ENCODE measurements at regions not wholly inside any gene's neighbourhood (a gene's known extent, or its start where the extent isn't known, plus 50 kb on each side); places are given as distances from the start of the nearest gene placed in this dataset.
A peak's percentile ranks its signal among the peaks of the same experiment; 100 is the strongest.

GRCh38 chrX:100512471-100512870 lies 72.3 kb upstream of the TNMD start:
- no peaks in the 10 kb centered on the region for H3K4me1 ChIP-seq (ENCODE audit: control insufficient read depth in 2 of 2, insufficient read depth in 2 of 2, low read length in 2 of 2)
- no peak overlapping the region for H3K9ac ChIP-seq (ENCODE audit: low read depth in 1 of 2, low read length in 2 of 2)
- no peaks in the 10 kb centered on the region for H3K36me3 ChIP-seq (ENCODE audit: control insufficient read depth in 2 of 2, insufficient read depth in 2 of 2, low read length in 2 of 2)
- no peak overlapping the region for H3K4me3 ChIP-seq (ENCODE audit: low read length in 2 of 2)
- no peaks in the 10 kb centered on the region for H3K9me3 ChIP-seq (ENCODE audit: control insufficient read depth in 2 of 2, low read length in 2 of 2)
- H3K27me3 ChIP-seq (ENCODE audit: control insufficient read depth in 2 of 2, insufficient read depth in 2 of 2, low read length in 2 of 2), result peaks cover 0 to 8% of the 10 kb centered on the region in 2 donors
- H3K27ac ChIP-seq (ENCODE audit: low read depth in 2 of 2, low read length in 2 of 2), result no peak overlapping the region

- peak overlapping the region; percentile 43 to 60 for H3K27ac ChIP-seq (ENCODE audit: low read depth in 2 of 2, low read length in 2 of 2)
- H3K9ac ChIP-seq (ENCODE audit: low read depth in 1 of 2, low read length in 2 of 2), result no peak overlapping the region
- H3K9me3 ChIP-seq (ENCODE audit: control insufficient read depth in 2 of 2, low read length in 2 of 2), result no peaks in the 10 kb centered on the region
- no peak overlapping the region for H3K4me3 ChIP-seq (ENCODE audit: low read length in 2 of 2)
- peaks cover 0 to 3% of the 10 kb centered on the region in 2 donors for H3K4me1 ChIP-seq (ENCODE audit: control insufficient read depth in 2 of 2, insufficient read depth in 2 of 2, low read length in 2 of 2)
- H3K36me3 ChIP-seq (ENCODE audit: control insufficient read depth in 2 of 2, insufficient read depth in 2 of 2, low read length in 2 of 2), result no peaks in the 10 kb centered on the region
- peaks cover 0 to 9% of the 10 kb centered on the region in 2 donors for H3K27me3 ChIP-seq (ENCODE audit: control insufficient read depth in 2 of 2, insufficient read depth in 2 of 2, low read length in 2 of 2)
Observed at GRCh38 chrX:100494646-100495370, 84.7 kb upstream of the PCDH19 start.

GRCh38 chrX:100491174-100491573 lies 81.1 kb upstream of the PCDH19 start:
- Histone ChIP-seq H3K27me3 (ENCODE audit: control insufficient read depth in 2 of 2, insufficient read depth in 2 of 2, low read length in 2 of 2) (peaks cover 0 to 9% of the 10 kb centered on the region in 2 donors), H3K4me1 (ENCODE audit: control insufficient read depth in 2 of 2, insufficient read depth in 2 of 2, low read length in 2 of 2) (peaks cover 0 to 3% of the 10 kb centered on the region in 2 donors), H3K36me3 (ENCODE audit: control insufficient read depth in 2 of 2, insufficient read depth in 2 of 2, low read length in 2 of 2) (no peaks in the 10 kb centered on the region), H3K9me3 (ENCODE audit: control insufficient read depth in 2 of 2, low read length in 2 of 2) (no peaks in the 10 kb centered on the region), H3K27ac (ENCODE audit: low read depth in 2 of 2, low read length in 2 of 2) (no peak overlapping the region), H3K4me3 (ENCODE audit: low read length in 2 of 2) (no peak overlapping the region), H3K9ac (ENCODE audit: low read depth in 1 of 2, low read length in 2 of 2) (no peak overlapping the region)

GRCh38 chrX:100487795-100488194 lies 77.7 kb upstream of the PCDH19 start:
- H3K36me3 ChIP-seq (ENCODE audit: control insufficient read depth in 2 of 2, insufficient read depth in 2 of 2, low read length in 2 of 2), result no peaks in the 10 kb centered on the region
- no peak overlapping the region for H3K27ac ChIP-seq (ENCODE audit: low read depth in 2 of 2, low read length in 2 of 2)
- H3K9me3 ChIP-seq (ENCODE audit: control insufficient read depth in 2 of 2, low read length in 2 of 2), result no peaks in the 10 kb centered on the region
- no peaks in the 10 kb centered on the region for H3K4me1 ChIP-seq (ENCODE audit: control insufficient read depth in 2 of 2, insufficient read depth in 2 of 2, low read length in 2 of 2)
- peaks cover 0 to 9% of the 10 kb centered on the region in 2 donors for H3K27me3 ChIP-seq (ENCODE audit: control insufficient read depth in 2 of 2, insufficient read depth in 2 of 2, low read length in 2 of 2)
- H3K4me3 ChIP-seq (ENCODE audit: low read length in 2 of 2), result no peak overlapping the region
- H3K9ac ChIP-seq (ENCODE audit: low read depth in 1 of 2, low read length in 2 of 2), result no peak overlapping the region

- Histone ChIP-seq H3K27me3 (ENCODE audit: control insufficient read depth in 2 of 2, insufficient read depth in 2 of 2, low read length in 2 of 2) (no peaks in the 10 kb centered on the region), H3K4me3 (ENCODE audit: low read length in 2 of 2) (no peak overlapping the region), H3K4me1 (ENCODE audit: control insufficient read depth in 2 of 2, insufficient read depth in 2 of 2, low read length in 2 of 2) (no peaks in the 10 kb centered on the region), H3K9me3 (ENCODE audit: control insufficient read depth in 2 of 2, low read length in 2 of 2) (no peaks in the 10 kb centered on the region), H3K36me3 (ENCODE audit: control insufficient read depth in 2 of 2, insufficient read depth in 2 of 2, low read length in 2 of 2) (no peaks in the 10 kb centered on the region), H3K27ac (ENCODE audit: low read depth in 2 of 2, low read length in 2 of 2) (no peak overlapping the region), H3K9ac (ENCODE audit: low read depth in 1 of 2, low read length in 2 of 2) (no peak overlapping the region)
Observed at GRCh38 chrX:100484971-100485370, 74.9 kb upstream of the PCDH19 start.

- Histone ChIP-seq H3K36me3 (ENCODE audit: control insufficient read depth in 2 of 2, insufficient read depth in 2 of 2, low read length in 2 of 2) (no peaks in the 10 kb centered on the region), H3K27me3 (ENCODE audit: control insufficient read depth in 2 of 2, insufficient read depth in 2 of 2, low read length in 2 of 2) (peaks cover 0 to 2% of the 10 kb centered on the region in 2 donors), H3K27ac (ENCODE audit: low read depth in 2 of 2, low read length in 2 of 2) (no peak overlapping the region)
Observed at GRCh38 chrX:100479329-100479728, 69.3 kb upstream of the PCDH19 start.

GRCh38 chrX:100478714-100479306 lies 68.7 kb upstream of the PCDH19 start:
- Histone ChIP-seq H3K27ac (ENCODE audit: low read depth in 2 of 2, low read length in 2 of 2) (no peak overlapping the region), H3K4me1 (ENCODE audit: control insufficient read depth in 2 of 2, insufficient read depth in 2 of 2, low read length in 2 of 2) (no peaks in the 10 kb centered on the region), H3K9me3 (ENCODE audit: control insufficient read depth in 2 of 2, low read length in 2 of 2) (no peaks in the 10 kb centered on the region), H3K9ac (ENCODE audit: low read depth in 1 of 2, low read length in 2 of 2) (no peak overlapping the region), H3K4me3 (ENCODE audit: low read length in 2 of 2) (no peak overlapping the region), H3K27me3 (ENCODE audit: control insufficient read depth in 2 of 2, insufficient read depth in 2 of 2, low read length in 2 of 2) (peaks cover 0 to 2% of the 10 kb centered on the region in 2 donors), H3K36me3 (ENCODE audit: control insufficient read depth in 2 of 2, insufficient read depth in 2 of 2, low read length in 2 of 2) (no peaks in the 10 kb centered on the region)

More at GRCh38 chrX:100479329-100479728, 69.3 kb upstream of the PCDH19 start:
- no peak overlapping the region for H3K4me3 ChIP-seq (ENCODE audit: low read length in 2 of 2)
- no peaks in the 10 kb centered on the region for H3K4me1 ChIP-seq (ENCODE audit: control insufficient read depth in 2 of 2, insufficient read depth in 2 of 2, low read length in 2 of 2)
- H3K9me3 ChIP-seq (ENCODE audit: control insufficient read depth in 2 of 2, low read length in 2 of 2), result no peaks in the 10 kb centered on the region
- H3K9ac ChIP-seq (ENCODE audit: low read depth in 1 of 2, low read length in 2 of 2), result no peak overlapping the region

GRCh38 chrX:100477958-100478357 lies 67.9 kb upstream of the PCDH19 start:
- no peak overlapping the region for H3K27ac ChIP-seq (ENCODE audit: low read depth in 2 of 2, low read length in 2 of 2)
- peaks cover 0 to 2% of the 10 kb centered on the region in 2 donors for H3K27me3 ChIP-seq (ENCODE audit: control insufficient read depth in 2 of 2, insufficient read depth in 2 of 2, low read length in 2 of 2)
- H3K9me3 ChIP-seq (ENCODE audit: control insufficient read depth in 2 of 2, low read length in 2 of 2), result no peaks in the 10 kb centered on the region
- no peaks in the 10 kb centered on the region for H3K36me3 ChIP-seq (ENCODE audit: control insufficient read depth in 2 of 2, insufficient read depth in 2 of 2, low read length in 2 of 2)
- no peaks in the 10 kb centered on the region for H3K4me1 ChIP-seq (ENCODE audit: control insufficient read depth in 2 of 2, insufficient read depth in 2 of 2, low read length in 2 of 2)
- no peak overlapping the region for H3K9ac ChIP-seq (ENCODE audit: low read depth in 1 of 2, low read length in 2 of 2)
- H3K4me3 ChIP-seq (ENCODE audit: low read length in 2 of 2), result no peak overlapping the region

- Histone ChIP-seq H3K27ac (ENCODE audit: low read depth in 2 of 2, low read length in 2 of 2) (no peak overlapping the region), H3K4me1 (ENCODE audit: control insufficient read depth in 2 of 2, insufficient read depth in 2 of 2, low read length in 2 of 2) (no peaks in the 10 kb centered on the region), H3K36me3 (ENCODE audit: control insufficient read depth in 2 of 2, insufficient read depth in 2 of 2, low read length in 2 of 2) (no peaks in the 10 kb centered on the region), H3K27me3 (ENCODE audit: control insufficient read depth in 2 of 2, insufficient read depth in 2 of 2, low read length in 2 of 2) (peaks cover 0 to 2% of the 10 kb centered on the region in 2 donors), H3K9ac (ENCODE audit: low read depth in 1 of 2, low read length in 2 of 2) (no peak overlapping the region), H3K4me3 (ENCODE audit: low read length in 2 of 2) (no peak overlapping the region), H3K9me3 (ENCODE audit: control insufficient read depth in 2 of 2, low read length in 2 of 2) (no peaks in the 10 kb centered on the region)
Observed at GRCh38 chrX:100477467-100477866, 67.4 kb upstream of the PCDH19 start.
